Astrocyte (in vitro differentiated cells and primary cell): ENCODE measurements at regions not wholly inside any gene's neighbourhood (a gene's known extent, or its start where the extent isn't known, plus 50 kb on each side); places are given as distances from the start of the nearest gene placed in this dataset.

Experiments used
- EZH2 ChIP-seq: IDR thresholded peaks from 2 replicates; pipeline ENCODE4 v1.6.1; 2012; ENCODE audit warnings: mild to moderate bottlenecking, low read length, inconsistent platforms; ENCODE audit not compliant: insufficient read depth
- TF ChIP-seq, protein P1 (sequence below): IDR thresholded peaks from 2 replicates; pipeline ENCODE4 v1.5.1; 2011; ENCODE audit warnings: low read depth, mild to moderate bottlenecking, inconsistent platforms, low read length, moderate library complexity; ENCODE audit not compliant: insufficient read depth

- TF ChIP-seq, protein P1, sequence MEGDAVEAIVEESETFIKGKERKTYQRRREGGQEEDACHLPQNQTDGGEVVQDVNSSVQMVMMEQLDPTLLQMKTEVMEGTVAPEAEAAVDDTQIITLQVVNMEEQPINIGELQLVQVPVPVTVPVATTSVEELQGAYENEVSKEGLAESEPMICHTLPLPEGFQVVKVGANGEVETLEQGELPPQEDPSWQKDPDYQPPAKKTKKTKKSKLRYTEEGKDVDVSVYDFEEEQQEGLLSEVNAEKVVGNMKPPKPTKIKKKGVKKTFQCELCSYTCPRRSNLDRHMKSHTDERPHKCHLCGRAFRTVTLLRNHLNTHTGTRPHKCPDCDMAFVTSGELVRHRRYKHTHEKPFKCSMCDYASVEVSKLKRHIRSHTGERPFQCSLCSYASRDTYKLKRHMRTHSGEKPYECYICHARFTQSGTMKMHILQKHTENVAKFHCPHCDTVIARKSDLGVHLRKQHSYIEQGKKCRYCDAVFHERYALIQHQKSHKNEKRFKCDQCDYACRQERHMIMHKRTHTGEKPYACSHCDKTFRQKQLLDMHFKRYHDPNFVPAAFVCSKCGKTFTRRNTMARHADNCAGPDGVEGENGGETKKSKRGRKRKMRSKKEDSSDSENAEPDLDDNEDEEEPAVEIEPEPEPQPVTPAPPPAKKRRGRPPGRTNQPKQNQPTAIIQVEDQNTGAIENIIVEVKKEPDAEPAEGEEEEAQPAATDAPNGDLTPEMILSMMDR: no peak
- no peak for TF ChIP-seq EZH2
Observed at GRCh38 chr13:37427843-37428494, 170.6 kb downstream of the POSTN start.
